Ishikawa (cell line): ENCODE measurements at regions not wholly inside any gene's neighbourhood (a gene's known extent, or its start where the extent isn't known, plus 50 kb on each side); places are given as distances from the start of the nearest gene placed in this dataset.

Experiments
- CEBPB ChIP-seq: IDR thresholded peaks from 2 replicates; pipeline ENCODE4 v1.6.1; 2012
- CREB1 ChIP-seq: IDR thresholded peaks from 2 replicates; pipeline ENCODE4 v1.6.1; 2012; ENCODE audit warnings: low read depth
- EGR1 ChIP-seq: IDR thresholded peaks from 2 replicates; pipeline ENCODE4 v1.6.1; 2012
- EP300 ChIP-seq: IDR thresholded peaks from 2 replicates; pipeline ENCODE4 v1.6.1; 2012; ENCODE audit warnings: borderline replicate concordance
- FOXM1 ChIP-seq: IDR thresholded peaks from 2 replicates; pipeline ENCODE4 v1.6.1; 2012; ENCODE audit warnings: low read depth, borderline replicate concordance
- MAX ChIP-seq: IDR thresholded peaks from 2 replicates; pipeline ENCODE4 v1.6.1; 2012
- NFIC ChIP-seq: IDR thresholded peaks from 2 replicates; pipeline ENCODE4 v1.6.1; 2012
- RAD21 ChIP-seq: IDR thresholded peaks from 2 replicates; pipeline ENCODE4 v1.6.1; 2012; ENCODE audit warnings: low read depth
- REST ChIP-seq: IDR thresholded peaks from 2 replicates; pipeline ENCODE4 v1.6.1; 2012; ENCODE audit warnings: low read depth, mild to moderate bottlenecking
- TAF1 ChIP-seq: IDR thresholded peaks from 2 replicates; pipeline ENCODE4 v1.6.1; 2012; ENCODE audit warnings: low read depth, mild to moderate bottlenecking
- TCF12 ChIP-seq: IDR thresholded peaks from 2 replicates; pipeline ENCODE4 v1.6.1; 2012; ENCODE audit warnings: low read depth
- TEAD4 ChIP-seq: IDR thresholded peaks from 2 replicates; pipeline ENCODE4 v1.6.1; 2012
- USF1 ChIP-seq: IDR thresholded peaks from 2 replicates; pipeline ENCODE4 v1.6.1; 2012
- YY1 ChIP-seq: IDR thresholded peaks from 2 replicates; pipeline ENCODE4 v1.6.1; 2012; ENCODE audit warnings: low read depth
- ZBTB7A ChIP-seq: IDR thresholded peaks from 2 replicates; pipeline ENCODE4 v1.6.1; 2012; ENCODE audit warnings: low read depth

DNA sequence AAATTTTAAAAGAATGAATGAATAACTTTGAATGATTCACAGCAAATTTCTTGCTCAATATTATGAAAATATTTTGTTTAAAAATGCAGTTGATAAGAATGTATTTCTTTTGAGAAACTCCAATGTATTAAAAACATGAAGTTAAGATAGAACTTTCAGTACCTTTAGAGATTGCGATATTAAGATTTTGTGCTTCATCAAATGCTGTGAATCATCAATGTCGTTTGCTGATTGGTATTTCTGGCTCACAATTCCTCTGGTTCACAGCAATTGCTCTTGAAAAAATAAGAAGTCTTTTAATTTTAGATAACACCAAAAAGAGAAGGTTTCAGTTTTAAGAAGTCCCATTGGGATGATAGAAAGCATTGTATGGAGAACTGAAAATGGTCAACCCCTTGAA lies 228.7 kb downstream of the IKZF2 start:
- TF ChIP-seq EGR1 = no peak
- TF ChIP-seq RAD21 = no peak
- no peak for TF ChIP-seq USF1
- TF ChIP-seq FOXM1 = no peak
- TF ChIP-seq TEAD4 = no peak
- TF ChIP-seq NFIC = no peak
- TF ChIP-seq CREB1 = no peak
- no peak for TF ChIP-seq REST
- TF ChIP-seq ZBTB7A = no peak
- no peak for TF ChIP-seq YY1
- TF ChIP-seq TAF1 = no peak
- no peak for TF ChIP-seq MAX
- TF ChIP-seq EP300 = no peak
- no peak for TF ChIP-seq CEBPB
- no peak for TF ChIP-seq TCF12

GRCh38 chr2:212921711-212922110 lies 229.7 kb downstream of the IKZF2 start:
- TF ChIP-seq RAD21 (no peak), CREB1 (no peak), USF1 (no peak)

DNA sequence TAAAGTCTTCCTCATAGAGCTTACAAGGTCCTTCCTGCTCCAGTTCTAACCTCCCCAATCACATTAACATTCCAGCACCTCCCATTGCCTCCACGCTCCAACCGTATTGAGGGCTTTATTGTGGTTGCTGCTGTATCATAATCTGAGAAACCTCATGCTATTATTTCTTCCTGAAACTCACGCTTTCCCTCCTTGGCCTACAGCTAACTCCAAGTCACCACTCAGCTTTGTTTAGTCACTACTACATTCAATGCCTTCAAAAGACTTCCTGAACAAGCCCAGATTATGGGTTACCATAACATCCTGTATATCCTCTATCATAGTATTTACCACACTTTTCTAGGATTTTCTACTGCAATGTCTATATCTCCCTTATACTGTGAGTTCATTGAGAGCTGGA lies 230.4 kb downstream of the IKZF2 start:
- no peak for TF ChIP-seq TCF12
- no peak for TF ChIP-seq RAD21
- TF ChIP-seq YY1 = no peak

DNA sequence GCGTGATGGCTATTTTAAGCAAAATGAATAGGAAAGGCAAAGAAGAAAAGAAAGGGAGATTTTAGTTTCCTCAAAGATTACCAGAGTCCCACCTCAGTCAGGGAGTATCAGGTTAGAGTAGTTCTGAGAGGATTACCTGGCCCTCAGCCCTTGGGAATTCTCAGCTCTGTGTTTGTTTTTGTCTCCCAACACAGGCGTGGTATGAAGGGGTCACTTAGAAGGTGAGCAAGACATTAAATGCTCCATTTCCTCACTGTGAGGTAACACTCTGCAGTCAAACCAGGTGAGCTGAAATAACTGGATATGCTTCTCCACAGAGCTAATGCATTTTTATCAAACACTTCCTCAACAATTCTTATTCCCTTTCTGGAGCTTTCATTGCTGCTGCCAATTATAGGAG lies 232.2 kb downstream of the IKZF2 start:
- TF ChIP-seq CEBPB (no peak), TCF12 (no peak), EGR1 (no peak), TEAD4 (no peak), YY1 (no peak), TAF1 (no peak)

GRCh38 chr2:212918336-212918735 lies 233.1 kb downstream of the IKZF2 start:
- TF ChIP-seq MAX (no peak), YY1 (no peak), USF1 (no peak), REST (no peak), TEAD4 (no peak), CREB1 (no peak), RAD21 (no peak), CEBPB (no peak), FOXM1 (no peak), TAF1 (no peak), EP300 (no peak), ZBTB7A (no peak), EGR1 (no peak)

- TF ChIP-seq TCF12 (no peak), ZBTB7A (no peak), TAF1 (no peak), EP300 (no peak), TEAD4 (no peak), EGR1 (no peak), REST (no peak), CEBPB (no peak), CREB1 (no peak), RAD21 (no peak), NFIC (no peak), MAX (no peak), FOXM1 (no peak), USF1 (no peak), YY1 (no peak)
Observed at GRCh38 chr2:212915121-212915782, 236.2 kb downstream of the IKZF2 start.
